NCI-H345 treated with DMSO at 0.1 percent for 48 hours (cell line): ENCODE measurements at regions not wholly inside any gene's neighbourhood (a gene's known extent, or its start where the extent isn't known, plus 50 kb on each side); places are given as distances from the start of the nearest gene placed in this dataset.

Experiments used
- DNase-seq: peaks from one replicate; lab custom pipeline; 2025; ENCODE audit not compliant: unreplicated experiment; lab: John Stamatoyannopoulos, UW

- no peak for DNase-seq
Measured at GRCh38 chr2:157179324-157180105, 78.0 kb upstream of the GALNT5 start.

GRCh38 chr2:157180359-157180758, 77.1 kb upstream of the GALNT5 start:
- DNase-seq: no peak

GRCh38 chr2:157181234-157181633, 76.3 kb upstream of the GALNT5 start:
- DNase-seq: no peak

- no peak for DNase-seq
Measured at GRCh38 chr2:157182204-157182709, 75.2 kb upstream of the GALNT5 start.

GRCh38 chr2:157182834-157183396, 74.6 kb upstream of the GALNT5 start:
- no peak for DNase-seq

DNA sequence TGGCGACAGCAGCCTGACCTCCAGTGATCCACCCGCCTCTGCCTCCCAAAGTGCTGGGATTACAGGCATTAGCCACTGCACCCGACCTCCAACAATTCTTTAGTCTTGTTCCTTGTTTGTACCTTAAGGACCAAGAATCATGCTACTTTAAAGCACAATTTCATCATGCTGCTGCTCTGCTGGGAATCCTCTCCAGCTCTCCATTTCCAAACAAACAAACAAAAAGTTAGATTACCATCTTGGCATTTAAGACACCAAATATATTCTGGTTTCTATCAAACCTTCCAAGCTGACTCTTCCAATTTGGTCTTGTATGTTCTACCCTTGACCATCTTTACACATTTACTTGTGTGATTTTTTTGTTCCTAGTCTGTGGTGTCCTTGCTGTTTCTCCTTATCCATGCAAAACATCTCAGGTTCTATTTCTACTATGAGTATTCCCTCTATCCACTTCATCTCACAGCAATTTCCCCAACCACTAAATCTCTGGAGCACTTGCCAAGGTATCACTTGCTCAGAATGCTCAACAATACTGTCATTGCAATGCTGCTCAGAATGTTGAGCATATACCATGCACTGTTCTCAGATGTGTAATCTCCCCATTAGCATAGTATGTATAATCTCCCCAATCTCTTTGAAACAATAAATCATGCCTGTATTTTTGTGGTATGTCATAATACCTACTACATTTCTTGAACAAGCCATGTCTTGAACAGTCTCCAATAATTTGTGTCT, 73.2 kb upstream of the GALNT5 start:
- no peak for DNase-seq

DNA sequence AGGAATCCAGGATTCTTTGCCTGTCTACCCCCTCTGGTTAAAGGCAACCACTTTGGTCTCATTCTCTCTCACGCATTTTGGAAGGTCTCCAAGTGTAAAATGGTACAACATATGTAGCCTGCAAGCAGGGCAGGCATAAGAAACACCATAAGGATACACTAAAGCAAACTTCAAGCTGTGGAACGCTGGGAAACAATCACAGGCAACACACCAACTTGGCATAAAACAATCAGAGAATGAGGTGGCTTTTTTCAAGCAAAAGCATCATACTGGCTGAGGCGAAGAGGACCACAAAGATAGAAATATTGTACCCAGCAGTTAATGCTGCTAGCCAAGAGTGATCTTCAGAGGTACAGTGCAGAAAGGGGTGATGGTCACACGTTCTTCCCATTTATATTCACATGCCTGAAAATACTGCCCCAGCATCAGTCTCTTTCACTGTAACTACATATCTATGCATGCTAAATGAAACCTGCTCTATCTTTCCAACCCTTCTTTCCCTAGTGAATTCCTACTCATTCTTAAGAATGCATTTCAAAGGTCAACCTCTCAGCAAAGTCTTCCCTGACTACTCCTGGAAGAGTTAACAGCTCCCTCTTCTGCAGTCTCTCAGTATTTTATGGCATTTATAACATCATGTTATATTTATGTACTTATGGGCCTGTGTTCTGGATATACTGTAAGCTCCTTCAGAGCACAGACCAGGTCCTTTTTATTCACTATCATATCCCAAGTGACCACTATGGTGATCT, 71.9 kb upstream of the GALNT5 start:
- no peak for DNase-seq

- DNase-seq: no peak
Measured at GRCh38 chr2:157190151-157190550, 67.4 kb upstream of the GALNT5 start.

DNA sequence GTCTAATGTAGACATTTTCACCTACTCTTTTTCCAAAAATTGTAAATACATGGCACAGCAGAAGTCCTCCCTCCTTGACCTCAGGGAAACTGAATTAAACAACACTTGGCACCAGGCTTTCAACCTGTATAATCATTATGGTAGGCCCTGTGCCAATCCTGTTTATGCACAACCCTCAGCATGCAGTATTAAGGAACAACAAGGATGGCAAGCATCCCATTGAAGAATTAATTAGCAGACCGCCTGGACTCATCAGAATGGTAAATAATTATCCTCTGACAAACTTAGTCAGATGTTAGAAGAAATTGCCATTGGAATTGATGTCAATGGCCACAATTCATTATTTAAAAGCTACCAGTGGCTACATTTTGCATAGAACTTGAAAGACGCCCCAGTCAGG, 66.3 kb upstream of the GALNT5 start:
- DNase-seq: no peak

- no peak for DNase-seq
Measured at GRCh38 chr2:157192445-157193423, 64.8 kb upstream of the GALNT5 start.

DNA sequence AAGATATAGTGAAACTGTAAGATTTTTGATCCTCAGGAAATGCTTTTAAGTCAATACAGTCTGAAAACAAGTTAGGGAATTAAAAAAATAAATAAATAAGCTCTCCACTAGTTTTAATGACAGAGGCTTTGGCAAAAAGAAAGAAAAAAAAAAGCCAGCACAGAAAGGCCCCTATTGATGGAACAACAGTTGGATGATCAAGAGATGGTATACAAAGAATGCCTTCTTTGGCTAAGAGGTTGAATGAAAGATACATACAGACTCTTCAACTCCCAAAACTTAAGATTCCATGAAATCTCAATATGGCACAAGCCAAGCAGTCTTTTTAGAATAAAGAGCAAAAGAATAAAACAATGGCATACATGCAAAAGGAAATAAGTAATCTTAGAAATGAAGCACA, 64.0 kb upstream of the GALNT5 start:
- DNase-seq: no peak

DNA sequence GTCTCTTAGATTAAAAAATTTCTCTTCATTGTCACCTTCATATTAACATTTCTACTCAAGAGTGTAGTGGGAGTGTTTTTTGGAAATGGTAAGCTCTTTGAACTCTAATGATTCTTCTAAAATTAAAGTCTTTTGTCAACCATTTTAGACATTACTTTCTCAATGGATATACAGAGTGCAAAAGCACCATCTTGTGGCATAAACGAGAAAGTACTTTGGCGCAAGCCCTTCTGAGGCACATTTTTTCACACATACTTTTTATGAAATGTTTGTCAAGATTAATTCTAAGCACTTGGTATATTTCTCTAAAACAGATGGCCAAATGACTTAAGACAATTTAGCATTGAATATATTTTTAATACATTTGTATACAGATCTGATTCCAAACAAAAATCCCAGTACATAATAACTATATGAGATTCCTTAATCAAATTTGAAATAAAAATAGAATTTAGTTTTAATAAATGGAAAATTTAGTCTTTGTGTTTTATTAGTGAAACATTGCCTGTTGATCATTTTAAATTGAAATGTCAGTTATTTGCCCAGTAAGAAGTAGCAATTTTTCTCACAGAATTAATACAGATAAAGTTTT, 63.3 kb upstream of the GALNT5 start:
- DNase-seq: peak; percentile 20

DNA sequence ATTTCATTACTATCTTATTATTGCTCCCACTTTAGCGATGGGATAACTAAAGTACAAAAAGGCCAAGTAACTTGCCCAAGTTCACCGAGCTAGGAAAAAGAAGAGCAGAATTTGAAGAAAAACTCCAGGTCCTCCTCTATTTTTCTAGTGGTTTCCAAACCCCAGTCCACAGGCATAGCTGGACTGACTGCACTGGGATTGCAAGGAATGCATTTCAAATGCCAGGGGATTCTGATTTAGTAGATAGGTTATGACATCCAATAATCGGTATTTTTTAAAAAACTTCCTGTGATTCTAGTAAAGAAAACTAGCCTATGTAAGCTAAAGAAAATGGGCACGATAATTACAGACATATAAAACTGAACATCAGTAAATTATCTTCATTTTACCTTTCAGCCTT, 62.7 kb upstream of the GALNT5 start:
- DNase-seq: no peak

DNA sequence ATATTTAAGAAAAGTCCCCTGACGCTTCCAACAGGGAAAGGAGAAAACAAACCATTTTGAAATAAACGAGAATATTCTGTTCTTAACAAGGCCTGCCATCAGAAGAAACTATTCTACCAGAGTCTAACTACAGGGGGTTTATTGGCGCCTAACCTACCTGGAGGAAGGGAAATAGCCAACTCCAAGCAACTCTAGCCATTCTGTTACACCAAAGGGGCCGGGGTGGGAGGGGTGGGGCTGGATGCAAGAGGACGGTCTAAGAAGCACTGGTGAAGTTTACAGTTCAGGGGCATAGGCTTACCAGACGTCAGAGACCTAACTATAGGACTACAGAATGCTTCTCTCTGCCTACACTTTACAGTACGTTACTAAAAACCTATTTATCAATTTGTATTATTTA, 60.5 kb upstream of the GALNT5 start:
- no peak for DNase-seq

DNA sequence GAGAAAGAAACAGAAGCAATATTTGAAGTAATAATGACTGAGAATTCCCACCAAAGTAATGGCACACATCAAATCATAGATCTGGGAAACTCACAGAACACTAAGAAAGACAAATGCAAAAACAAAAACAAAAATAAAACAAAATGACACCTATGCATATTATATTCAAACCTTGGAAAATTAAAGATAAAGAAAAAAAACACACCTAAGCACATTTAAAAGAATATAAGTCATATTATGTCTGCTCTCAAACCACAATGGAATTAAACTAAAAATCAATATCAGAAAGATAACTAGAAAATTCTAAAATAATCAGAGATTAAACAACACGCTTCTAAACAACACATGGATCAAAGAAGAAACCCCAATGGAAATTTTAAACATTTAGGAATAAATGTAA, 59.7 kb upstream of the GALNT5 start:
- no peak for DNase-seq

DNA sequence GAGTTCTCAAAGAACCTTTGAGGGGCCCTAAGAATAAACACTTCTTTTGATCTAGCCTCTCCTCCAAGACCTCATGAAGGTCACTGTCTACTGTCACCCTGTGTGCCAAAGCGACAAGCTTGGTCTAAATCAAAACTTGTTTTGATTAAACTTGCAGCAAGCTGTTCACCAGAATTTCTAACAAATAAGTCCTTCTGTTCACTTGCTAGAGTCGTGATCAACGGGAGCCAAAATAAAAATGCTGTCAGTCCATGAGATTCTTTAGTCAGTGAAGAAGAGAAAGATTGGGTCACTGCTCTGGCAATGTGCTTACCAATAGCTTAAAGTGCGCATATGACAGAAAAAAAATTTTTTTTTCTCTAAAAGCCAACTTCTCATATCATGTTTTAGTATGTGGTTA, 53.9 kb upstream of the GALNT5 start:
- DNase-seq: no peak

DNA sequence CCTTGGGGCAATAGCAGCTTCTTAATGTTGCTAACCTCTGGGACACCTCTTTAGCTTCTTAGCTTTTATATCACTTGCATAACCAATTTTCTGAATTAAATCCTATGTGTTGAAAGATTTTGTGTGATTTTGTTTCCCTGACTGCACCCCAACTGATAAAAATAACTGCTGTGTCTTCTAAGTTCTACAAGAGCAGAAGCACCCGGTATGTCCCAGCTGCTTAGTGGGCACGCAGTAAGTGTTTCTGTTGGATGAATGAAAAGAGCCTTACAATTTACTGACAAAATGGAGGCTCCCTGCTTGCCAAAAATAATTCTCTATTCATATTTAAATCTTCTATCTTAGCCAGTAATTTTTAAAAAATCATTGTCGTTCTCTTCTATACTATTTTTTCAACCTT, 53.1 kb upstream of the GALNT5 start:
- no peak for DNase-seq

DNA sequence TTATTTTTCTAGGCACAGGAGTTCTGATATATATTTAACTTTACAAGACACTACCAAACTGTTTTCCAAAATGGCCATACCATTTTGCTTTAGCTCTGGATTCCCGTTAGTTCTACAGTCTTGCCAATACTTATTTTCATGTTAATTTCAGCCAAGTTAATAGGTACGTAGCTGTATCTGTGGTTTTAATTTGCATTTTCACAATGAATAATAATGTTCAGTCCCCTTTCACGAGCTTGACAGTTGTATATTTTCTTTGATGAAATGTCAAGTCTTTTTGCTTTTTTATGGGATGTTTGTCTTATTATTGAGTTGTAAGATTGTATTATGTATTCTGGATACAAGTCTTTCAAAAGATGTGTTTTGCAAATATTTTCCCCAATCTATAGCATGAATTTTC, 50.6 kb upstream of the GALNT5 start:
- no peak for DNase-seq
